Mucosa of descending colon (tissue), 3 donors: ENCODE measurements at regions not wholly inside any gene's neighbourhood (a gene's known extent, or its start where the extent isn't known, plus 50 kb on each side); places are given as distances from the start of the nearest gene placed in this dataset.

Source experiments
- ATAC-seq: fragments of 200-7000 bp; cut with Tn5 transposase; one replicate; pipeline ENCODE4 v1.9.1; 2020; ENCODE audit warnings: mild to moderate bottlenecking, moderate library complexity
- DNase-seq, 3 donors: peaks; one replicate each; pipeline ENCODE4 v3.0.0-alpha.2; 2020
- H3K36me3 ChIP-seq: fragments of 200-600 bp; one replicate; pipeline ENCODE4 v1.8.0; 2021; ENCODE audit warnings: low read depth, mild to moderate bottlenecking
- H3K4me1 ChIP-seq: fragments of 200-600 bp; one replicate; pipeline ENCODE4 v1.8.0; 2021; ENCODE audit warnings: low read depth, mild to moderate bottlenecking
- H3K4me3 ChIP-seq: fragments of 200-600 bp; one replicate; pipeline ENCODE4 v1.8.0; 2021; ENCODE audit warnings: mild to moderate bottlenecking
- H3K9me3 ChIP-seq: fragments of 200-600 bp; one replicate; pipeline ENCODE4 v1.8.0; 2021; ENCODE audit warnings: mild to moderate bottlenecking
- CTCF ChIP-seq: fragments of 200-600 bp; IDR thresholded peaks from one replicate; pipeline ENCODE4 v1.8.0; 2022; ENCODE audit warnings: antibody characterized with exemption, mild to moderate bottlenecking
- intact Hi-C, 2 donors: fragments of 100-400 bp; cut with DNase I in 1 of 2; cut with micrococcal nuclease in 1 of 2; formaldehyde crosslinking; loops; one replicate each; pipeline versions ENCODE4 v1.11.0 to v1.11.1; 2022; cut with DNase I, micrococcal nuclease
- donor health status: DM: no; HTN: no; CAD: no; lungs with moderate emphysema.
- donor health status: DM: no; HTN: no; CAD: no.
- donor health status: DM: no; HTN: yes; CAD: no.

GRCh38 chr12:9347328-9348127, 139.3 kb upstream of the PZP start:
- DNase-seq (no peak), ATAC-seq (no peak)
- no peaks in the 10 kb centered on the region for H3K4me1 ChIP-seq
- no peak for TF ChIP-seq CTCF
- no peaks in the 10 kb centered on the region for H3K36me3 ChIP-seq
- H3K9me3 ChIP-seq: no peaks in the 10 kb centered on the region
- intact Hi-C loops: no loop called here
- no peak overlapping the region for H3K4me3 ChIP-seq

GRCh38 chr12:9346866-9347327, 138.7 kb upstream of the PZP start:
- H3K9me3 ChIP-seq: no peaks in the 10 kb centered on the region
- intact Hi-C loops: no loop called here
- H3K4me1 ChIP-seq: no peaks in the 10 kb centered on the region
- no peak for TF ChIP-seq CTCF
- DNase-seq: no peak
- ATAC-seq: no peak
- H3K4me3 ChIP-seq: no peak overlapping the region
- H3K36me3 ChIP-seq: no peaks in the 10 kb centered on the region

- intact Hi-C loops: no loop called here
- H3K4me3 ChIP-seq: no peak overlapping the region
- H3K4me1 ChIP-seq: no peaks in the 10 kb centered on the region
- no peak for TF ChIP-seq CTCF
- no peaks in the 10 kb centered on the region for H3K9me3 ChIP-seq
- no peak for DNase-seq
- no peak for ATAC-seq
- no peaks in the 10 kb centered on the region for H3K36me3 ChIP-seq
These were observed 137.0 kb upstream of the PZP start for GRCh38 chr12:9345171-9345570.

GRCh38 chr12:9344541-9344940, 136.3 kb upstream of the PZP start:
- no peak for TF ChIP-seq CTCF
- H3K9me3 ChIP-seq: no peaks in the 10 kb centered on the region
- no peak for ATAC-seq
- H3K36me3 ChIP-seq: no peaks in the 10 kb centered on the region
- intact Hi-C loops: no loop called here
- no peaks in the 10 kb centered on the region for H3K4me1 ChIP-seq
- H3K4me3 ChIP-seq: no peak overlapping the region
- no peak for DNase-seq

GRCh38 chr12:9343731-9344130, 135.5 kb upstream of the PZP start:
- no peaks in the 10 kb centered on the region for H3K36me3 ChIP-seq
- ATAC-seq (no peak), DNase-seq (no peak)
- no peak overlapping the region for H3K4me3 ChIP-seq
- intact Hi-C loops: no loop called here
- H3K4me1 ChIP-seq: no peaks in the 10 kb centered on the region
- no peaks in the 10 kb centered on the region for H3K9me3 ChIP-seq
- TF ChIP-seq CTCF: no peak
